SH-SY5Y (cell line): ENCODE measurements at regions not wholly inside any gene's neighbourhood (a gene's known extent, or its start where the extent isn't known, plus 50 kb on each side); places are given as distances from the start of the nearest gene placed in this dataset.

Experiments used
- GATA2 ChIP-seq: IDR thresholded peaks from 2 replicates; pipeline ENCODE4 v1.6.1; 2011; ENCODE audit warnings: mild to moderate bottlenecking, low read depth, low read length
- GATA3 ChIP-seq: IDR thresholded peaks from 2 replicates; pipeline ENCODE4 v1.6.1; 2011; ENCODE audit warnings: low read depth, mild to moderate bottlenecking, low read length, moderate library complexity

- TF ChIP-seq GATA2: no peak
- TF ChIP-seq GATA3: no peak
Measured at GRCh38 chr18:8522756-8523155, 86.5 kb upstream of the RAB12 start.
